GM21576 (cell line): ENCODE measurements at regions not wholly inside any gene's neighbourhood (a gene's known extent, or its start where the extent isn't known, plus 50 kb on each side); places are given as distances from the start of the nearest gene placed in this dataset.

Experiments
- ATAC-seq: cut with Tn5 transposase; IDR thresholded peaks from one replicate; pipeline ENCODE4 v1.9.1; 2021; ENCODE audit warnings: mild to moderate bottlenecking, moderate library complexity; ENCODE audit not compliant: unreplicated experiment

DNA sequence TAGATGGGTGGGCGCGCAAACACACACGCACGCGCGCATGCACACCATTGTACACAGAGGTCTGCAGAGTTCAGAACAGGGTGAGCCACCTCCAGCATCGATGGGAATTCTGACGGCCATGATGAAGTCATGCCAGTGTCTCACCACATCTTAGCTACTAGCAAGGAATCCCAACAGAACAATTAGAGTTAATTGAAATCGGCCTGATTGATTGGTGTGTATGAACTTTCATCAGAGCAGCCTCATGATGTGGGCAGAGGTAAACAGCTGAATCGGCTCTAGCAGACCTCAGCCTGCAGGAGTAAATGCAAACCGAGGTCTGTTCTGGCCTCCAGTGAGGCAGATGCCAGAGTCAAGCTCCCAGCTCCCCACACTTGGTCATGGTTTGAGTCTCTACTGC is 200.6 kb downstream of the CBLN1 start:
- ATAC-seq, result no peak

DNA sequence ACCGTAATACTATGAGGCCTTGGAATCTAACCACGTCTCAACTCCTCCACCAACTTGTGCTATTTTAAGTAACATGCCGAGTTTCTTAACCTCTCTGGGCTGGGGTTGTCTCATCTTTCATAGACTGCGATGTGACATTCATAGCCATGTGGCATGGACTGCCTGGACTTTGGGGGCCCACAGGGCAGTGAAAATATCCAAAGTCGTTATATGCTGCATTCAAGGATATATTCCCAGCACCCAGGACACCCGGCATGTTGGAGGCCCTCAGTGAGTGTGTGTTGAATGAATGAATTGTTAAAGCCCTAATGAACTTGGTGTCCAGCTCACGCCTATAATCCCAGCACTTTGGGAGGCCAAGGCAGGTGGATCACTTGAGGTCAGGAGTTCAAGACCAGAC is 203.1 kb downstream of the CBLN1 start:
- no peak for ATAC-seq

DNA sequence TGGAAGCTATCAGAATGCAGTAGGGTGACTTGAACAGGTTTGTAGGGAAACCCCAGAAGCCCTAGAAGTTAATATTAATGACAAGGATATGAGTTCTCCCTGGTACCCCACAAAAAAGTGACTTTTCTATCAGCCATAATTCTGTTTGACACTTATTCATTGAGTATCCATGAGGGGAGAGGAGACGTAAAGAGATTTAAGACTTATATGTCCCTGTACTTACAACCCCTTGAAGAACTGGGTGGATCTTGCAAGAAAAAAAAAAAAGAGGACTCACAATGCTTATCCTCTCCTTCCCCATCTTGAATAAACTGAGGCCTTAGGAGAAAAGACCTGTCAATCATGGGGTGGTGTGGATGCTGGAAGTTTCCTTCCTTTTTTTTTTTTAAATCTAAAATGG is 203.5 kb downstream of the CBLN1 start:
- no peak for ATAC-seq

DNA sequence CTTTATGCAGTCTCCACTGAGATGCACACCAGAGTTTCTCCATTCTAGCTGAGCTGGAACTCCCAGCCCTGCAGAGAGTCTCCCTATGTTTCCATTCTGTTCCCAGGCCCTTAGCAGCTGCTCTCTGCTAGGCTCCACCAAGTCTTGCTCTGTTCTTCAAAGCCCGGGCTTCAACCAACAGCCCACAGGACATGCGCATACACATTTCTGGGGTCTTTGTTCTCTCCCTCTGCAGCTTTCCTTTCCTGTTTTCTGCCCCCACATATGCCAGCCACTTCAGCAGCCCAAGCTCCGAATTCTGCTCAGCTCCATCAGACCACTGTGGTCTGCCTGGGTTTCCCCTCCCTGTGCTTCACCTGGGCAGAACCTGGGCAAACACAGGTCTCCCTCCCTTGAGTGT is 205.9 kb downstream of the CBLN1 start:
- ATAC-seq, result no peak

DNA sequence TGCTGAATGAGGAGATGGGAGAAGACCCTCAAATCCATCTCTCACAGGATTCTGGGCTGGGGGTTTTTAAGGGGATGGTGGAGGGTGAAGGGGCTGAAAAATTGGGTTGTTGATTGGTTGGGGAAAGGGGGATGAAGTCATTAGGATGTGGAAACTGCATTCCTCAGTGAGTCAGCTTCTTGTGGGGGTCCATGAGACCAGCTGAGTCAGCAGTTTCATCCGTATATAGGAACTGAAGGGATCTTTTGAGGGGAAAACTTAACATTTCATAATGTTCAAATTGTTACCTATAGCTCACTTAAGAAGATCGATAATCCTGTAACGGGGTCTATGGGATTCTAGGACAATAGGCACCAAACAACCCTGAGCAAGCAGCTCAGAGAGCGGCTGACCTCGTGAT is 213.4 kb downstream of the CBLN1 start:
- no peak for ATAC-seq

DNA sequence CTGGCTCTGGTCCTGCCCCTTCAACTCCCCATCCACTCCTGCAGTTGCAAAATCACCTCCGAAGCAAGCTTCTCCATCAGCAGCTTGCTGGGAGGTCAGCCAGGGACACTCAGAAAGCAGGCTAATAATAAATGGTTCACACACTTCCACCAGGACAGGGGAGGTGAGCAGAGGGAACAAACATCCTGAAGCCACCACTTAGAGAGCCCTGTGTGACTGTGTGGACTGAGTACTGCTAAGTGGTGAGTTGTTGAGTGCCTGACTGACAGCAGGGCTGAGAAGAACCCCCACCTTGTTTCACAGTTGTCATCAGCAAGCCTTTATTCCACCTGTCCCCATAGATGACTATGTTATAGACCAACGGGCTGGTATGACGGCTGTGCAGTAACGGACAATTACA is 213.9 kb downstream of the CBLN1 start:
- ATAC-seq, result no peak

DNA sequence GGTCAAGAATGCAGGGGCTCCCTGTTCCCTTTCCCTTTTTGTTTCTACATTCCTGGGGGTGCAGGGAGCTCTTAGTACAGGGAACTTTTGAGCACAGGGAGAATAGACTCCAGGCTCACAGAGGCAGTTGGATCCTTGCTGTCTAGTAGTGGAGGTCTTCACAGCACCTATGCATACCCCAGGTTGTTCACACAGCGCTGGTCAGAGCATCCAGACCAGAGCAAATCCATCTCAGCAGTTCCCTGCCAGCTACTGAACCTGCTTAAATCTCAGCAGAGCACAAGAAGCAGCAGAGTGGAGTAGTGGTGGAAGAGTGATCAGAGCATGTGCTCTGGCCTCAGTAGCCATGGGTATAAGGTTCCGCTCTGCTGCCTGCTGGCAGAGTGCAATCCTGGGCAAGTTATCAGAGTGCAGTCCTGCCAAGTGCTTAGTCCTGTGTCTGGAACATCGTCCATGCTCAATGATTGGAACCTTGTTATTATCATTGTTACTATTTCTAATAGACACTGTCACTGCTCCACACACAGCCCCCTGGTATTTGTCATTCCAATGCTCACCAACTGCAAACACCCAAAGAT is 220.4 kb downstream of the CBLN1 start:
- no peak for ATAC-seq

DNA sequence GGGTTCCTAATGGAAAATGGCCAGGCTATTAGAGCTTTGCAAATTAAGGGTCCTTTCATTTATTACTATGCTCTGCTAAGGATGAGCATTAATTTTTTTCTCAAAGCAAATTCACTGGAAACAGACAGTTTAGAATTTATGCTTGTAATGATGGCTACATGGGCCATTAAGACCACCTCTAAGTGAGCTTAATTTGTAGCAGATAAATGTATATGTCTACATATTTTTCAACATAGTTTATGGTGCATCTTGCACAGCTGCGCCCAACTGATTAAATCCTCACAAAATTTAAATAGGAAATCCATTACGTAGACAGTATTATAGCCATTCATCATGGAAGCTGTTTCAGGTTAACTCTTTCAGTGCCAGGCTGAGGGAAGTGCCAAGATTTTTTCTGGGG is 220.9 kb downstream of the CBLN1 start:
- ATAC-seq, result no peak

DNA sequence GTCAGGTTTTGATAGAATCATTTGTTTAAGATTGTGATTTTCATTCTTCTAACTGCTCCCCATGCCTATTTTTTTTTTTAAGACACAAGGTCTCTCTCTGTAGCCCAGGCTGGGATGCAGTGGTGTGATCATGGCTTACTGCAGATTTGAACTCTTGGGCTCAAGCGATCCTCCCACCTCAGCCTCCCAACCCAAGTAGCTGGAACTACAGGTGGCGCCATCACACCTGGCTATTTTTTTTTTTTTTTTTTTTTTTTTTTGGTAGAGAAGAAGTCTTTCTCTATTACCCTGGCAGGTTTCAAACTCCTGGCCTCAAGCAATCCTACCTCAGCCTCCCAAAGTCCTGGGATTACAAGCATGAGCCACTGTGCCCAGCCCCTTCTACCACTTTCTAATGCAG is 223.3 kb downstream of the CBLN1 start:
- ATAC-seq, result no peak

DNA sequence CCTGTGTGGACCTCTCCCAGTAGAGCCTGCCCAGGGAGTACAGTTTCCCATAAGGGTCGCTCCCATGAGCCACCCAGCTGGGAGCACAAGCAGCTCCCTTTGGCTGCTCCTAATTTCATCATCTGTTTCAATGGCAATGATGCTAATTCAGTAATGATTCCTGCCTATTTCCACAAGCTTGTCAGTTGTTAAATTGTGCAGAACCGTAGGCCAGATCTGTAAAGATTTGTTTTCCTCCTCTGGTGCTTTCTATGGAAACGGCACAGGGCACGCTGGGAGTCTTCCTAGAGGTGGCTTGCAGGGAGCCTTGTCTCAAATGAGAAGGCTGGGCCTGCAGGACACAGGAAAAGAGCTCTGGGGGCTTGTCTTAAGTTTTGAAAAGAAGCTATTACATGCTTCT is 223.7 kb downstream of the CBLN1 start:
- ATAC-seq, result no peak

DNA sequence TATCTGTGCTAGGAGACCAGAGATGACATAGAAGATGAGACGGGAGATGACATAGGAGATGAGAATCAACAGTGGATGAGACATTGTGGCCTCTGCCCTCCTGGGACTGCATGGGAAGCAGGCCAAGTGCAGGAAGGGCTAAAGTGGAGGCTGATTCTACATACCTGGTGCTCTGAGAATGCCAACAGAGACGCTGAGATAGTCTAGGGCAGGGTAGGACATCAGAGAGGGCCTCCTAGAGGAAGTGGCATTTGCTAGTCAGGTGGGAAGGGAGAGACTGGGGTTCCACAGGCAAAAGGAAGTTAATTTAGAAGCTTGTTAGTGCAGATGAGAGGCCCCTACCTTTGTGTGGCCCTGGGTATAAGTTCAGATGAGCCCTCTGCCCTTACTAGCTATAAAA is 224.2 kb downstream of the CBLN1 start:
- no peak for ATAC-seq

DNA sequence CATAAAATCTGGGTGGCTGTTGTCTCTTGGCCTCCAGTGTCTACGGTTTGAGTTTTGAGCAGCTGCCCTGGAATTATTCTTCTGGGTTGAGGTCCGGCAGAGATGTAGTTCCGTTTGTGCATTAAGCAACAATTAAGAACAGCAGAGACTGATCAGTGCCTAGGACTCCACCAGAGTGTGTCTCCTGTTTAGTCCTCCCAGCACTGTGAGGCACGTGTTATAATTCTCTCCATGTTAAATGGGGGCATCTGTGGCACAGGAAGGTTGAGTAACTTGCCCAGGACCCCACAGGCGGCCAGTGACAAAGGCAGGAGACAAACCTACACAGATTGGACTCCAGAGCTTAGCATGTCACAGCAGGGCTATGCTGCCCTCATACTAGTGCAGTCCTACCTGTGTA is 225.1 kb downstream of the CBLN1 start:
- ATAC-seq, result no peak

DNA sequence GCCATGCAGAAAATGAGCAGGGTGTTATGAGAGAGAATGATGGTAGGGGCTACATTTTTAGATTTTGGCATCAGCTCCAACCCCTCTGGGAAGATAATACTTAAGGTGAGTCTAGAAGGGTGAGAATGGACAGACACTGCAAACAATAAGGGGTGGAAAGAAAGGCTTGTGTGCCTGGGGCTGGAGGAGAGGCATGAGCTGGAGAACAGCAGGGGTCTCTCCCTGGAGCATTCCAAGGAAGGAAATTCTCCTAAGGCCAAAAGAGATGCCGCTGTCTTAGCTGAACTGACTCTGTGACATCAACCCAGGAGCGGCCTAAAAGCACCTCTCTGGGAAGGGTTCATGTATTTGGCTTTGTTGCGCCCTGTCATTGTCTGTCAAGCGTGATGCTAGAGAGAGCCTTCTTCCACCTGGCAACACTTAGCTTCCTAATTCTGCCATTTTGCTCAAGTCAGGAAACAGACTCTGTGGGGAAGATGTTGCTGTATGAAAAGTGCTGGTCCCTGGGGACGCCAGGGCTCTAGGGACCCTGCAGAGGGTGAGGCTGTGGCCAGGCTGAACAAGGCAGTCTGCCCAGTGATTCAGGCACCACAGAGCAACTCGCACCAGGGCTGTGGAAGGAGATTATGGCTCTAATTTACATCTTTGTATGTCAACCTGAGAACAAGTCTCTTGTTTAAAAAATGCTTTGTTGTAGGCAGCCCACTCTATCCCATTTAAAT is 225.7 kb downstream of the CBLN1 start:
- ATAC-seq, result no peak

DNA sequence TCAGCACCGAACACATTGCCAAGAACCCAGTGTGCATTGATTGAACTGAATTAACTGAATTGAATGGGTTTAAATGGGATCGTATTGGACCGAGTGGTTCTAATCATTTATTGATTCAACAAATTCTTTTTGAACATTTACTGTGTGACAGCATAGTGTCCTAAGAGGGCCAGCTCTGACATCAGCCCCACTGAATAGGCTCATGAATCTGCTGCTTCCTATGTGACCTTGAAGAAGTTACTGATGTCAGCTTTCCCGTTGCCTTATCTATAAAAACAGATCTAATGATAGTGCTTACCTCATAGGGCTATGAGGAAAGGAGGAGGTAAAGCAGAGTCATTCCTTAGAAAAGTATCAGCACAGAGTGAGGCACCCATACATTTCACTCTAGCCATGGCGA is 226.3 kb downstream of the CBLN1 start:
- ATAC-seq, result no peak

DNA sequence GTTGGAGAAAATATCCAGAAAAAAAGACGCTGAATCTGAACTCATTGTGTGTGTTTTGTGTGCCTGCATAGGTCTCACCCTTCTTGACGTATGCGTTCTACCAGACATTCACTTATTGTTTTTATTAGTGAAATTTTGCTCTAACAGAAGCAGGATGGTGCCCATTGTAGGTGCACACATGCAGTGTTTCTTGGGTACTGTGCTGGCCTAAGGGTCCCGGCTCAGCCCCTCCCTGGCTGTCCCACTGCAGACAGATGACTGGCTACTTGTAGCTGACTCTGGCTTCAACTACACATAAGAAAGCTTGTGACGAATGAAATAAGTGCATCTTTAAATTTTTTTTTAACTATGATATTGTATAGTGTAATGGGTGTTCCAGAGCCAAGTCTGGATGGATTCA is 227.0 kb downstream of the CBLN1 start:
- no peak for ATAC-seq

DNA sequence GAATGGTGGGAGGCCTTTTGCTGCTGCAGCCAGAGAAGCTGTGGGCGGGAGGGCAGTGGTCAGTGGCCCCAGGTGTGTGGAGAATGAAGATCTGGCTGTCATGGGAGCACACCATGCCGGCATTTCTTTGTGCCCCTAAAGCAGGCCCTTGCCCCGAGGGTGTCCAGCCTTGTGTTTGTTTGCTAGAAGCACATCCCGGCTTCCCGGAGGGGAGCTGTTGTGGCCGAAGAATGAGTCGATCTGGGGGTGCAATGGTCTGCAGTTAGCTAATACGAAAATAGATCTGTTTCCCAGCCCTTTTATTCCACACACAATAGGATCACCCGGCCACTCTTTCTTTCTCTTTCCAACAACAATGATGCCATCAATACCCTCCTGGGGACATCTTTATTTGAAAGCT is 228.8 kb downstream of the CBLN1 start:
- no peak for ATAC-seq

DNA sequence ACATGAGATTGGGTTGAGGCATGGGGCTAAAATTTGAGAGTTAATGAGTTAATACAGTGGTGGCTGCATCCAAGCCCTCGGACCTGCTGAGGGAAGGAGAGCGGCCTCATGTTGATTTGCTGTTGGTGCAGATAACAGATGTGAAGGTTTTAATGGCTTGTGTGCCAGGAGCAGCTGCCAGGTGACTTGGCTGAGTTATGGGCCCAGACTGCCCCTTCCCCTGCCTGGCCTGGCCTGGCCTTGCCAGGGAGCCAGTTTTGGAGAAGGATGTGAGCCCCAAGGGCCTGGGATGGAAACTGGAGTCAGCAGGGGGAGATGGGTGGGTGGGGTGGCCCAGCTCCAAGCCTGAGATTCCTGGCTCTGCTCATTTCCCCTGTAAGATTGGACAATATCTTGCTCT is 230.1 kb downstream of the CBLN1 start:
- no peak for ATAC-seq

DNA sequence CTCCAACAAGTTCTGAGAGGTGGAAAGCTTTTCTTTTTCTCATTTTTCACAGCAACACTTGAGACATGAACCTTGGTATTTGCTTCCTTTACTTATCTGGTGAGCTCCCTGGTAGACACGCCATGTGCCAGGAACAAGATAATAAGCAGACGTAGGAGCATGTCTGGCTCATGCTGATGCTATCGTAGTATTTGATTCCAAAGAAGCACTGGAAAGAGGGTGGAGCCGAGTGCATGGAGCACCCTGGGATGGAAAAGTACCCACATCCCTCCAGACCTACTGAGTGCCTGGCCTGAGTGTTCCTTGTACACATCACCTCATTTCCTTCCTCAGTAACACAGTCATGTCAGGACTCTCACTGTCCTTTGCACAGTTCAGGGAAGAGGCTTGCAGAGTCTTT is 231.0 kb downstream of the CBLN1 start:
- no peak for ATAC-seq

DNA sequence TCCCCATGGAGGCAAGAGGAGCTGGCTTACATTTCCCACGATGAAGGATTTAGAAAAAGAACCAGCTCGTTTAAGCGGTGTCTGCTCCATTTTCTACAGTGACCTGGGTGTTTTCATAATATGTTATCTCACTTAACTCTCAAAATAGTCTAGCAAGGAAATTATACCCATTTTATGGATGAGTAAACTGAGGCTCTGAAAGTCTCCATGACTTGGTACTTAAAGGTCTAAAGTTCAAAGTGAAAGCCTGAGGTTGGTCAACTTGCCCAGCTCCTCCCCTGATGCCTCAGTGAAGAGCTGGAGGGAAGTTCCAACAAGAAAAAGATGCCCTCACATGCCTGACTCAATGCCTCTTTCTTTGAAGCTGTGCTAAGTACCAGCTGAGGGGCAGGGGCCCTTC is 232.0 kb downstream of the CBLN1 start:
- no peak for ATAC-seq

DNA sequence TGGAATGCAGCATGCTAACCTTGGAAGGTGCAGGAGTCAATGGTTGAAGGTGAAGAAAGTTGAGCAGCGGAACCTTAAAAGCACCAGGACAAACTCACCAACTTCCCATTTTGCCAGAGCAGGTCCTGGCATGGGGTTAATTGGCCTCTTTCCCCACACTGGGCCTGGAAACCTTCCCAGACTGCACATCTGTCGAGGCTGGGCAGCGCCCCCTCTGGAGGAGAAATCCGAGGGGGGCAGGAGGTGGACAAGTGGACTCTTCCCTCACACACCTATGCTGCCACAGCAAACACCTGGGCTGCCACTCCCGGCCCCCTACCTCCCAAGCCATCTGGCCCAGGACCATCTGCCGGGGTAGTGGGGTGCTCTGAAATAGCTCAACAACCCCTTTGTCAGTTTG is 232.4 kb downstream of the CBLN1 start:
- ATAC-seq, result no peak

DNA sequence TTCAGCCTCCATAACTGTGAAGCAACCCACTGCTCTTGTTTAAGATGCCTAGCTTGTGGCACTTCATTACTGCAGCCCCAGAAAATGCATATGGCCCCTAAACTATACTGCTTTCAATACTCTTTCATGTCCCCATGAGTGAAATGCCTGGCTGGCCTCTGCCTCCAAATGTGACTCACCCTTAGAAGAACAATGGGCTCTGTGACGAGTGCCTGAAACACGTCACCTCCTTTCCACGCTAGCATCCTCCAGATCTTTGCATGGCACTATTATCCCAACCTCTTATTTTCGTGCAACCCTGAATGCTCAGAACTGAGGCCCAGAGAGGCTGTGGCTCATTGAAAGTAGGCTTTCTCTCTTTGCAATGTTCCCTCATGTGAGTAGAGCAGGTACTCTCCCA is 233.1 kb downstream of the CBLN1 start:
- ATAC-seq, result no peak

DNA sequence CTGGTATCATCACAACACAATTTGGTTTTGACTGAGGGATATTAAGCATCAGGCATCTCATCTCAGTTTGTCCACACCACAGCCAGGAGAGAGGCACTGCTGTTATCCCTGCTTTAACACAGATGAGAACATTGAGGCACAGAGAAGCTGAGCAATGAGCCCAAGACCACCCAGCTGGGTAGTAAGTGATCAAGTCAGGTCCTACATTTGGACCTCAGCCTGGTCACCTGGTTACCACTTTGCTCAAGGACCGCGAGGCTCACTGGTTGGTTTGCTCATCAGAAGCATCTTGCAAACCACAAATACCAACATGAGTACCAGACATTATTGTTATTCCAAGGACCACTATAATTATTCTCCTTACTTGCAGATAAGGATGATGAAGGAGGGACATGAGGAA is 245.5 kb downstream of the CBLN1 start:
- no peak for ATAC-seq

DNA sequence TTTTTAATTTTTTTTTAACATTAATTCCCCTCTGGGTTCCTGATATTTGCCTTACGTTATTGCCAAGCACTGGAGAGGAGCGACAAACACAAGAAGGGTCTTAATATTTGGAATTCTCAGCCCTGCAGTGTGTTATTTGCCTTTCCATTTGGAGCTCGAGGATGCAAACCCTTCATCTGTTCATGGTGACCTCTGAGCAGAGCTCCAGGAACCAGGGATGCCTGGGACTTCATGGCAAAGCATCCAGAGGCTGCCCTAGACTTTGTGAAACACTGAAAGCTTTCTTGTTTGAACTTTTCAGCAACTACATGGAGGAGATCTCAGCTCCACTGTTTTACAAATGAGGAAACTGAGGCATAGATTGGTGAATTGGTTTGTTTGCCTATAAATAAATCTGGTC is 254.2 kb downstream of the CBLN1 start:
- no peak for ATAC-seq
